HEK293 (cell line): ENCODE measurements at regions not wholly inside any gene's neighbourhood (a gene's known extent, or its start where the extent isn't known, plus 50 kb on each side); places are given as distances from the start of the nearest gene placed in this dataset.

ENCODE experiments used
- ZNF140 ChIP-seq: fragments of 450-650 bp; formaldehyde crosslinking; IDR thresholded peaks from 2 replicates; pipeline ENCODE4 v1.5.1; 2016; ENCODE audit warnings: missing biosample characterization, missing genetic modification characterization
- ZNF571 ChIP-seq: fragments of 450-650 bp; formaldehyde crosslinking; IDR thresholded peaks from 2 replicates; pipeline ENCODE4 v1.5.0; 2017; ENCODE audit warnings: missing biosample characterization, missing genetic modification characterization
- TF ChIP-seq, protein P1 (sequence below): fragments of 450-650 bp; formaldehyde crosslinking; IDR thresholded peaks from 2 replicates; pipeline ENCODE4 v1.5.1; 2016; ENCODE audit warnings: missing biosample characterization, missing genetic modification characterization
- TF ChIP-seq, protein P2 (sequence below): fragments of 450-650 bp; formaldehyde crosslinking; IDR thresholded peaks from 2 replicates; pipeline ENCODE4 v1.5.1; 2016; ENCODE audit warnings: missing biosample characterization, missing genetic modification characterization
- TF ChIP-seq, protein P3 (sequence below): fragments of 450-650 bp; formaldehyde crosslinking; IDR thresholded peaks from 2 replicates; pipeline ENCODE4 v1.5.1; 2016; ENCODE audit warnings: missing biosample characterization, missing genetic modification characterization

DNA sequence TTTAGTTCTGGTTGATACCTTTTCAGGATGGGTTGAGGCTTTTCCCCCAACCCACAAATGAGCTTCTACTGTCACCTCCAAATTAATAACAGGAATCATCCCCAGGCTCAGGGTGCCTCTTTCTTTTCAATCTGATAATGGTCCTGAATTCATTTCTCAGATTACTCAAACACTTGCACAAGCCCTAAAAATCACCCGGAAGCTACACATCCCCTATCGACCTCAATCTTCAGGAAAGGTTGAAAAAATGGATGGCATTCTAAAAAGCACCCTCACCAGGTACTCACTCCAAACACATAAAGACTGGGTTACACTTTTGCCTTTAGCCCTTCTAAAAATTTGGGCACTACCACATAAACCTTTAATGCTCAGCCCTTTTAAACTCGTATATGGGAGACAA is 79.9 kb downstream of the COQ2 start:
- TF ChIP-seq, protein P1, sequence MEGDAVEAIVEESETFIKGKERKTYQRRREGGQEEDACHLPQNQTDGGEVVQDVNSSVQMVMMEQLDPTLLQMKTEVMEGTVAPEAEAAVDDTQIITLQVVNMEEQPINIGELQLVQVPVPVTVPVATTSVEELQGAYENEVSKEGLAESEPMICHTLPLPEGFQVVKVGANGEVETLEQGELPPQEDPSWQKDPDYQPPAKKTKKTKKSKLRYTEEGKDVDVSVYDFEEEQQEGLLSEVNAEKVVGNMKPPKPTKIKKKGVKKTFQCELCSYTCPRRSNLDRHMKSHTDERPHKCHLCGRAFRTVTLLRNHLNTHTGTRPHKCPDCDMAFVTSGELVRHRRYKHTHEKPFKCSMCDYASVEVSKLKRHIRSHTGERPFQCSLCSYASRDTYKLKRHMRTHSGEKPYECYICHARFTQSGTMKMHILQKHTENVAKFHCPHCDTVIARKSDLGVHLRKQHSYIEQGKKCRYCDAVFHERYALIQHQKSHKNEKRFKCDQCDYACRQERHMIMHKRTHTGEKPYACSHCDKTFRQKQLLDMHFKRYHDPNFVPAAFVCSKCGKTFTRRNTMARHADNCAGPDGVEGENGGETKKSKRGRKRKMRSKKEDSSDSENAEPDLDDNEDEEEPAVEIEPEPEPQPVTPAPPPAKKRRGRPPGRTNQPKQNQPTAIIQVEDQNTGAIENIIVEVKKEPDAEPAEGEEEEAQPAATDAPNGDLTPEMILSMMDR (tag by site-specific recombination), result no peak
- TF ChIP-seq ZNF571 (tag by site-specific recombination) (no peak), ZNF140 (no peak)
- TF ChIP-seq, protein P2, sequence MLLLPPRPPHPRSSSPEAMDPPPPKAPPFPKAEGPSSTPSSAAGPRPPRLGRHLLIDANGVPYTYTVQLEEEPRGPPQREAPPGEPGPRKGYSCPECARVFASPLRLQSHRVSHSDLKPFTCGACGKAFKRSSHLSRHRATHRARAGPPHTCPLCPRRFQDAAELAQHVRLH (tag by site-specific recombination), result no peak
- TF ChIP-seq, protein P3, sequence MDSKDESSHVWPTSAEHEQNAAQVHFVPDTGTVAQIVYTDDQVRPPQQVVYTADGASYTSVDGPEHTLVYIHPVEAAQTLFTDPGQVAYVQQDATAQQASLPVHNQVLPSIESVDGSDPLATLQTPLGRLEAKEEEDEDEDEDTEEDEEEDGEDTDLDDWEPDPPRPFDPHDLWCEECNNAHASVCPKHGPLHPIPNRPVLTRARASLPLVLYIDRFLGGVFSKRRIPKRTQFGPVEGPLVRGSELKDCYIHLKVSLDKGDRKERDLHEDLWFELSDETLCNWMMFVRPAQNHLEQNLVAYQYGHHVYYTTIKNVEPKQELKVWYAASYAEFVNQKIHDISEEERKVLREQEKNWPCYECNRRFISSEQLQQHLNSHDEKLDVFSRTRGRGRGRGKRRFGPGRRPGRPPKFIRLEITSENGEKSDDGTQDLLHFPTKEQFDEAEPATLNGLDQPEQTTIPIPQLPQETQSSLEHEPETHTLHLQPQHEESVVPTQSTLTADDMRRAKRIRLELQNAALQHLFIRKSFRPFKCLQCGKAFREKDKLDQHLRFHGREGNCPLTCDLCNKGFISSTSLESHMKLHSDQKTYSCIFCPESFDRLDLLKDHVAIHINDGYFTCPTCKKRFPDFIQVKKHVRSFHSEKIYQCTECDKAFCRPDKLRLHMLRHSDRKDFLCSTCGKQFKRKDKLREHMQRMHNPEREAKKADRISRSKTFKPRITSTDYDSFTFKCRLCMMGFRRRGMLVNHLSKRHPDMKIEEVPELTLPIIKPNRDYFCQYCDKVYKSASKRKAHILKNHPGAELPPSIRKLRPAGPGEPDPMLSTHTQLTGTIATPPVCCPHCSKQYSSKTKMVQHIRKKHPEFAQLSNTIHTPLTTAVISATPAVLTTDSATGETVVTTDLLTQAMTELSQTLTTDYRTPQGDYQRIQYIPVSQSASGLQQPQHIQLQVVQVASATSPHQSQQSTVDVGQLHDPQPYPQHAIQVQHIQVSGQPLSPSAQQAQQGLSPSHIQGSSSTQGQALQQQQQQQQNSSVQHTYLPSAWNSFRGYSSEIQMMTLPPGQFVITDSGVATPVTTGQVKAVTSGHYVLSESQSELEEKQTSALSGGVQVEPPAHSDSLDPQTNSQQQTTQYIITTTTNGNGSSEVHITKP (tag by site-specific recombination), result no peak
